ENCODE measurements at regions not wholly inside any gene's neighbourhood (a gene's known extent, or its start where the extent isn't known, plus 50 kb on each side); places are given as distances from the start of the nearest gene placed in this dataset.

- DNase-seq (ENCODE audit: low spot score) (no peak), FAIRE-seq (no peak)
Observed at GRCh38 chr5:23012842-23013241, 159.7 kb upstream of the CDH12 start.

- DNase-seq (ENCODE audit: low spot score) = no peak
- no peak for FAIRE-seq
Observed at GRCh38 chr5:23007762-23008161, 154.6 kb upstream of the CDH12 start.

GRCh38 chr5:23007236-23007635 lies 154.1 kb upstream of the CDH12 start:
- DNase-seq (ENCODE audit: low spot score) (no peak), FAIRE-seq (no peak)

- no peak for FAIRE-seq
- no peak for DNase-seq (ENCODE audit: low spot score)
Observed at GRCh38 chr5:23001120-23001519, 148.0 kb upstream of the CDH12 start.

GRCh38 chr5:22998774-22999173 lies 145.6 kb upstream of the CDH12 start:
- DNase-seq (ENCODE audit: low spot score) (no peak), FAIRE-seq (no peak)

- no peak for DNase-seq (ENCODE audit: low spot score)
- FAIRE-seq = no peak
Observed at GRCh38 chr5:22998362-22998761, 145.2 kb upstream of the CDH12 start.

- FAIRE-seq = no peak
Observed at GRCh38 chr5:22988937-22989336, 135.8 kb upstream of the CDH12 start.

GRCh38 chr5:22986281-22986680 lies 133.1 kb upstream of the CDH12 start:
- FAIRE-seq (no peak), DNase-seq (ENCODE audit: low spot score) (no peak)

More at GRCh38 chr5:22988937-22989336, 135.8 kb upstream of the CDH12 start:
- no peak for DNase-seq (ENCODE audit: low spot score)

GRCh38 chr5:22985446-22985845 lies 132.3 kb upstream of the CDH12 start:
- no peak for FAIRE-seq
- DNase-seq (ENCODE audit: low spot score) = no peak

- FAIRE-seq = no peak
- DNase-seq (ENCODE audit: low spot score) = no peak
Observed at GRCh38 chr5:22970956-22971618, 117.9 kb upstream of the CDH12 start.

- DNase-seq (ENCODE audit: low spot score) (no peak), FAIRE-seq (no peak)
Observed at GRCh38 chr5:22970491-22970890, 117.3 kb upstream of the CDH12 start.

- no peak for DNase-seq (ENCODE audit: low spot score)
- FAIRE-seq = no peak
Observed at GRCh38 chr5:22968386-22968785, 115.2 kb upstream of the CDH12 start.

- DNase-seq (ENCODE audit: low spot score) (no peak), FAIRE-seq (no peak)
Observed at GRCh38 chr5:22965960-22966359, 112.8 kb upstream of the CDH12 start.

- FAIRE-seq (no peak), DNase-seq (ENCODE audit: low spot score) (no peak)
Observed at GRCh38 chr5:22964632-22965031, 111.5 kb upstream of the CDH12 start.

- FAIRE-seq (no peak), DNase-seq (ENCODE audit: low spot score) (no peak)
Observed at GRCh38 chr5:22958462-22959262, 105.5 kb upstream of the CDH12 start.

- peak; percentile 9 for FAIRE-seq
- no peak for DNase-seq (ENCODE audit: low spot score)
Observed at GRCh38 chr5:22947921-22948320, 94.8 kb upstream of the CDH12 start.

GRCh38 chr5:22938362-22938761 lies 85.2 kb upstream of the CDH12 start:
- FAIRE-seq (no peak), DNase-seq (ENCODE audit: low spot score) (no peak)

GRCh38 chr5:22928821-22929482 lies 75.8 kb upstream of the CDH12 start:
- no peak for DNase-seq (ENCODE audit: low spot score)
- FAIRE-seq = no peak

GRCh38 chr5:22926574-22926973 lies 73.4 kb upstream of the CDH12 start:
- DNase-seq (ENCODE audit: low spot score) = no peak
- no peak for FAIRE-seq

GRCh38 chr5:22918511-22918910 lies 65.4 kb upstream of the CDH12 start:
- FAIRE-seq (peak; percentile 71), DNase-seq (ENCODE audit: low spot score) (no peak)

- FAIRE-seq (no peak), DNase-seq (ENCODE audit: low spot score) (no peak)
Observed at GRCh38 chr5:22916393-22916792, 63.2 kb upstream of the CDH12 start.

- DNase-seq (ENCODE audit: low spot score) (no peak), FAIRE-seq (no peak)
Observed at GRCh38 chr5:22911019-22911418, 57.9 kb upstream of the CDH12 start.
